SHP77 (cell line): ENCODE measurements at regions not wholly inside any gene's neighbourhood (a gene's known extent, or its start where the extent isn't known, plus 50 kb on each side); places are given as distances from the start of the nearest gene placed in this dataset.
A peak's percentile ranks its signal among the peaks of the same experiment; 100 is the strongest.

Source experiments
- DNase-seq, 2 experiments: peaks; one replicate each; lab custom pipeline; 2025; lab: John Stamatoyannopoulos, UW

DNA sequence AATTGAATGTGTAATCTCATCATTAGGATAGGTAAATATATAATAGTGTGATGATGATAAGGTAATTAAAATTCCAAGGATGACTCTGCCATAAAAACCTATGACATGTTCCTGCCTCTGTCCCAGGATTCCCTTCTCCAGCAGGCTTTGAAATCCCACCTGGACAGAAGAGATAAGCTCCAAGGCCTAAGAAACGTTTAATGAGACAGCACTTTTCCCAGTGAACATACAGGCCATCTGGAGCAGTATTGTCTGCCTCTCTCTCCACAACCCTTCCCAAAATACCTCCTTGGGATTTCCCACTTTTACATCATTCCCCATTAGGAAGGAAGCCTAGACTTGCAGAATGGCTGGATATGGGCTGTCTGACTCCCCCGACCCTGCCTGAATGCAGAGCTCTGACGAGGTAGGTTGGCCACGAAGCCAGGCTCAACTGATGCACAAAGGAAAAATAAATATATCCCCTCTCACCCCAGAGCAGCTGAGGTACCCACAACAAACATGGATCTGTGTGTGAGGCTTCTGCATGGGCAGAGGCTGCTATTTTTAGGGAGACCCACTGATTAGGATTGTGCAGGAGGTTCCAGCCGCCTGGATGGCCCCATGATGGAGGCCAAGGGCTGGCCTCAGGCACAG is 71.0 kb downstream of the TMPRSS5 start:
- no peak for DNase-seq

DNA sequence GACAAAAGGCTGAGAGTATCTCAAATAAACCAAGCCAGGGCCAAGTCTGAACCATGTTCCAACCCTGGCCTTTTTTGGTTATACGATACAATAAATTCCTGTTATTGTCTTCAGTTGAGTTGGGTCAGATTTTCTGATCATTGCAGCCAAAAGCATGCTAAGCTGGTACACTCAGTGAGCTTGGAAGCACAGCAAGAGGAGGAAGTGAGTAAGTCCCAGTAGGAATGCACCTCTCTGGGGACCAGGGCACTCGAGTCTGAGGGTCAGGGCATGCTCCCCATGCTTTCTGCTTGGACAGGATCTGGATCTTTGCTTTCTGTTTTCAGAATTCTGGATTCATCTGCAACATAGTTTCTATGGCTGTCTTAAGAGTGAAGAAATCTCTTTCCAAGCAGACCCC is 73.1 kb downstream of the TMPRSS5 start:
- DNase-seq, result no peak

DNA sequence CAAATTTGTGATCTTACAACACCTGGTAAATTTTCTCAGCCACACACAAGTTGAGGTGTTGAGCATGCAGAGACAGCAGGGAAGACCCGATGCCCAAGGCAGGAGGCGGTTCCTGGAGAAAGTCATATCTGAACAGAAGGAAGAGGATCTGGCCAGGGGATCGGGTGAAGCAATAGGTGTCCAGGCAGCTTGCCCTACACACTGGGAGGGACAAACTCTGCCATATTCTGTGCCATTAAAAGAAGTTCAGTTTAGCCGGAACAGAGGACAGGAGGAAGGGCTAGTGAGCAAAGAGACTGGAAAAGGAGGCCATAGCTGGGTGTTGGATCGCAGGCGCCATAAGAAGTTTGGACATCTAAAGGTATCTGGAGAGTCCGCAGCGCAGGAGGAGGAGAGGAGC is 76.5 kb downstream of the TMPRSS5 start:
- DNase-seq, result no peak

- no peak for DNase-seq
These were observed 77.2 kb downstream of the TMPRSS5 start for GRCh38 chr11:113628912-113629311.

DNA sequence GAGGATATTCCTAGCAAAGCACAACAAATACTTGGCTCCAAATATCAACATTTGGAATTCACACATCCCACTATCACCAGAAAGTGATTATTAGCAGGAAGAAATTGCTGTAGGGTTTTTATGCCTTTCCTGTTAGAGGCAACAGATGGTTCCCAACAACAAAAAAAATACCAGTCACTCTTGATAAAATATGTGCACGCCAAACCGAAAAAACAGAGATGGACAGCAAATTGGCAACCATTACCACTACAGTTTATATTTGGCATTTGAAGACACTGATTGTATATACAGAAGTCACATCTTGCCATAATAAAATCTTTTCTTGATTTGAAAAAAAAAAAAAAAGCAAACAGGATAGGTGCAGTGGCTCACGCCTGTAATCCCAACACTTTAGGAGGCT is 78.2 kb downstream of the TMPRSS5 start:
- DNase-seq, result no peak

DNA sequence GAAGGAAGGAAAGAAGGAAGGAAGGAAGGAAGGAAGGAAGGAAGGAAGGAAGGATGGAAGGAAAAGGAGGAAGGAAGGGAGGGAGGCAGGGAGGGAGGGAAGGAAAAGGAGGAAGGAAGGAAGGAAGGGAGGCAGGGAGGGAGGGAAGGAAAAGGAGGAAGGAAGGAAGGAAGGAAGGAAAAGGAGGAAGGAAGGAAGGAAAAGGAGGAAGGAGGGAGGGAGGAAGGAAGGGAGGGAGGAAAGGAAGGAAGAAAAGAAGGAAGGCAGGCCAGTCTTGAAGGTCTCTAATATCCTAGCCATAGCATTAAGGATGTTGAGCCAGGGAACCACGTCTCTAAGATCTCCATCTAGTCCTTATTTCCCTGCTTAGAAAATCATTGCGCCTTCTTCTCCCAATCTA is 78.8 kb downstream of the TMPRSS5 start:
- DNase-seq, result no peak

GRCh38 chr11:113626736-113627135 is 79.4 kb downstream of the TMPRSS5 start:
- DNase-seq, result no peak

DNA sequence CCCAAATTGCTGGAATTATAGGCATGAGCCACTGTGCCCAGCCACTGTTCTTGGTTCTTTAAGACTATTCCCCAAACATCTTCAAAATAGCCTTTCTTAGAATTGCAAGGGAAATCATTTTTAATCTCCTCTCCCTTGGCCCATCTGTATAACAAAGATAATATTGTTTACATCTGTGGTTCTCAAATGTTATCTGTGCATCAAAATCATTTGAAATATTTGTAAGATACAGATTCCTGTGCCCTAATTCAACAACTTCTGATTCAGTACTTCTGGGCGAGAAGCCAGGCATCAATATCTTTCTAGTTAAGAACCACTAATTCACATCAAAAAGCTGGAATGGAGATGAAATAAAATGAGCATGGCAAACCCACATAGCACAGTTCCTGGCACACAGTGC is 83.0 kb downstream of the TMPRSS5 start:
- no peak for DNase-seq

GRCh38 chr11:113618360-113618759 is 87.7 kb downstream of the TMPRSS5 start:
- no peak for DNase-seq

DNA sequence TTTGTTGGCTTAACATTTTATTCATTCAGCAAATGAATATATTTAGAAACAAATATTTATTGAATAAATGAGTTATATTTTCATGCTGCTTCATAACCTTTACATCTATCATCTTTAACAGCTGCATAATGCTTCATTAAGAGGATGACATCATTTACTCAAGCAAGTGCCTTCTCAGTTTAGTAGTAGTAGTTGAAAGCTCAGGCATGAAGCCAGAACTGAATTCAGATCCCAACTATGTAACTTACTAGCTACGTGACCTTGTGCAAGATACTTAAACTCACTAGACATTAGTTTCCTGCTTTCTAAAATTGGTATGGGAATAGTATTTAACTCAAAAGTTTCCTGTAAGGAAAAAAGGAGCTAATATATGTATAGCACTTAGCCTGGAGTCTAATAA is 90.3 kb downstream of the TMPRSS5 start:
- DNase-seq, result no peak

GRCh38 chr11:113615098-113615497 is 91.0 kb downstream of the TMPRSS5 start:
- DNase-seq, result peak; percentile 64 to 71

GRCh38 chr11:113614097-113614496 is 92.0 kb downstream of the TMPRSS5 start:
- DNase-seq, result no peak

GRCh38 chr11:113613619-113614018 is 92.5 kb downstream of the TMPRSS5 start:
- no peak for DNase-seq

DNA sequence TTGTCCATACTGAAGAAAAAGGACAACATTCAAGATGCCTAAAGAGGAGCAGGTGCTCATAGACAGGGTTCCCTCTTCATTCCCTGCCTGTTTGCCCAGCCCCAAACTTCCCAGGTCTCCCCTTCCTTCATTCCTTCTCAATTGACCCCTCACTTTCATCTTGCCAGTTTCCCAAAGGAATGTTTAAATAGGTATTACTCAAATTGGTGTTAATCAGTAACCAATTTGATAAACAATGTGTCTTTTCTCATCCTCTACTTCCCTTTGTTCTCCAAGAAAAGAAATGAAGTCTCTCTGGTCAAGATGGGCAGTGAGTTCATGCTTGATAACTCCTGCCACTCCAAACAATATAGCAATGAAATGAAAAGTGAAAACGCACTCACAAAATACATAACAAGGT is 101.9 kb downstream of the TMPRSS5 start:
- no peak for DNase-seq

- DNase-seq, result peak in 1 of 2 experiments; percentile 5
These were observed 102.6 kb downstream of the TMPRSS5 start for GRCh38 chr11:113603277-113604059.

- no peak for DNase-seq
These were observed 103.6 kb downstream of the TMPRSS5 start for GRCh38 chr11:113602483-113602882.

DNA sequence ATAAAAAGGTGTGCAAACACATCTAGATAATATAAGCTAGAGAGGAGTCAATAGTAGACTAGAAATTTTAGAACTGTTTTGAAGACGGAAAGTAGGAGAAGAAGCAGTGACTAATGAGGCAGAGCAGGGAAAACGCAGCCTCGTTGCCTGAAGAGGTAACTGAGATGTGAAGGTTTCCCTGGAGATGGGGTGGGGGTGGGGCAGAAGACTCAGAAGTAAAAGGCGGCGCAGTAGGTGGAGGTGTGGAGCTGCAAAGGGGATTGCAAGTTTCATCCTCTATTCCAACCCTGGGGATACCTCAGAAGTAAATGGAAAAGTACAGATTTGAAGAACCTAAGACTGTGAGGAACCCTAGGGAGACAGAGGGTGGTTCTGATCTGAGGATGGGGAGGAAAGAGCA is 109.5 kb downstream of the TMPRSS5 start:
- no peak for DNase-seq

DNA sequence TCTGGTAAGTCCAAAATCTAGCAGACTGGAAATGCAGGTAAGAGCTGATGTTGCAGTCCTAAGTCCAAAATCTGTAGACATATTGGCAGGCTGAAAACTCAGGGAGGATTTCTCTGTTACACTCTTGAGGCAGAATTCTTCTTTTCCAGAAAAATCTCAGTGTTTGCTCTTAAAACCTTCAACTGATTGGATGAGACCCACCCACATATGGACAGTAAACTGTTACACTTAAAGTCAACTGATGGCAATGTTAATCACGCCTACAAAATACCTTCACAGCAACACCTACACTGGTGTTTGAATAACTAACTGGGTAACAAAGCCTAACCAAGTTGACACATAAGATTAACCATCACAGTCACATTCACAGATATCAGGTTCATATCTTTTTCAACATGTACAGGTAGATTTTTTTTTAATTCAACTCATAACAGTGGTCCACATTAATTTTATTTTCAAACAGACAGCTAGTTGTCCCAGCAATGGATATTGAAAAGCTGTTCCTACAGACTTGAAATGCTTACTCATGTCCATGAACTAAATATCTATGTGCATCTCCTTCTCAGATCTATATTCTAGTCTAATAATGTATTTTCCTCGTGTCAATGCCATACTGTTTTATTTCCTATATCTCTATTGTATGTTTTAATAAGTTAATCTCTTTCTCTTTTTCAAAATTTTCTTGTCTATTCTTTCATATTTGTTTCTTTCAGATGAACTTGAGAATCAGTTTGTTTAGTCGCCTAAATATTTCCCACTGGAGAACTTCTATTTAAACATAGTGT is 110.1 kb downstream of the TMPRSS5 start:
- no peak for DNase-seq

DNA sequence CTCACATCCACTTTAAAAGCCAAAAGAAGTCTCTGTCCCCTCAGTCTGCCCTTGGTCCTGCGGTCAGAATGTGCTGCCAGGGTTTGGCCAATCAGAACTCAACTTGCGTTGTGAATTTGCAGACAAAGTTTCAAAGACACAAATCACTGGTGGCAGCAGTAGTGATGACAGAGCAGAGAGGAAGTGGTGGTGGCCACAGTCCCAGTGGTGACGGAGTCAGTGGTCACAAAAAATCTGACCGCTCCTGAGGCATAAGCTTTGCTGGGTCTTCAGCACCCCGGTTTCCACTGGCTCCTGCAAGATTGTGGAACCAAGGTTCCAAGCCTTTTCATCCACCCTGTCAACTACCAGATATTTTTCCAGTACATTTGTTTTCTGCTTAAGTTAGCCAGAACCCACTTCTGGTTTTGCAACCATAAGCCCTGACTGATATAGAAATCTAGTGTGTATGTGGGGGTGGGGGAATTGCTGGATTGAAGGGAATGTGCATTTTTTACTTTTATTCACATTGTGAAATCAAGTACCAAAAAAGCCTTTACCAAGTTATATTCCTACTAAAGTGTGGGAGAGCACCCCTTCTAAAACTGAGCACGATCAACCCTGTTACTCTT is 112.3 kb downstream of the TMPRSS5 start:
- no peak for DNase-seq

DNA sequence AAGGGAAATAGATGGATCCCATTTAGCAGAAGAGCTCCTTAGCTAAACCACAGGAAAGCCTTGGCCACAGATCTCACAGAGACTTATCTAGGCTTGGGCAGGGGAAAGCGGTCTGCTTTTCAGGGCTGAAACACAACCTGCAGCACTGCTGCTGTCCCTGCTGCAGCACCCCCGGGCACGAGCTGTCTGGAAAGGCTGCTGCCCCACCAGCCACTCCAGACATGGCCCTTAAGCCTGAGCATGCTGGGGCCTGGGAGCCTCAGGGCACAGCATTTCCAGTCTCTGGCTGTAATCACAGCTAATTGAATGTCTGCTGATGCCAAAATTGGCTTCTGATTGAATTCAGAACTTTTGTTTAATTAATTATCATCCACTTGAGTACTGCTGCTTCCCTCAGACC is 115.0 kb downstream of the TMPRSS5 start:
- no peak for DNase-seq

- no peak for DNase-seq
These were observed 112.1 kb upstream of the DRD2 start for GRCh38 chr11:113587308-113587739.

- DNase-seq, result no peak
These were observed 109.2 kb upstream of the DRD2 start for GRCh38 chr11:113584371-113584770.
